ENCODE measurements at regions not wholly inside any gene's neighbourhood (a gene's known extent, or its start where the extent isn't known, plus 50 kb on each side); places are given as distances from the start of the nearest gene placed in this dataset.

DNA sequence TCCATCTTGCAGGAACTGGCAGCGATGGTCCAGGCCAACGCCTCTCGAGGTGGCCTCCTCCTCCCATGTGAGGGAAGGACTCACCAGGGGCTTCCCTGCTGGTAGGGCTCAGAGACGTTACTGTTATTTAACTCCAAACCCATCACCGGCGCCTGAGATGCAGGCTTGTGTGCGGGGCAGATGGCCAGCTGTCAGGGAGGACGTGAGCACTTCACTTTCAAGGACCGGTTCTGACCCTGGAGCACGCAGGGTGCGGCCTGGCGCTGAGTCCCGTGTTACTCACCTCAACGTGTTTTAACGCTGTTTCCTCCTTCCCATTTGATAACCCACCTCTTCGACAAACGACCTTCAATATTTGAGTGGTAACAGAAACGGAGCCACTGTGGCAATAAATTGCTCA is 350.2 kb downstream of the ZNF516 start:
- H3K27me3 ChIP-seq (ENCODE audit: control insufficient read depth in 1 of 2, insufficient read depth in 2 of 2, low read length in 2 of 2) = no peaks in the 10 kb centered on the region
- no peak overlapping the region for H3K4me3 ChIP-seq (ENCODE audit: low read depth in 1 of 2, low read length in 2 of 2)
- 85 to 86% methylated on average over 18 of the region's 18 CpGs for WGBS, 2 donors
- H3K9me3 ChIP-seq (ENCODE audit: control insufficient read depth in 2 of 2, insufficient read depth in 1 of 2, low read depth in 1 of 2, low read length in 1 of 2) = no peaks in the 10 kb centered on the region
- no peaks in the 10 kb centered on the region for H3K4me1 ChIP-seq (ENCODE audit: control insufficient read depth in 2 of 2, insufficient read depth in 2 of 2, low read length in 1 of 2)
- H3K27ac ChIP-seq (ENCODE audit: low read depth in 2 of 2, low read length in 1 of 2) = no peak overlapping the region
- H3K36me3 ChIP-seq (ENCODE audit: control insufficient read depth in 2 of 2, insufficient read depth in 2 of 2, low read length in 1 of 2) = no peaks in the 10 kb centered on the region

GRCh38 chr18:76142611-76143010 is 352.4 kb downstream of the ZNF516 start:
- WGBS, 2 donors = 75 to 79% methylated on average over 2 of the region's 2 CpGs
- Histone ChIP-seq H3K36me3 (ENCODE audit: control insufficient read depth in 2 of 2, insufficient read depth in 2 of 2, low read length in 1 of 2) (no peaks in the 10 kb centered on the region), H3K4me1 (ENCODE audit: control insufficient read depth in 2 of 2, insufficient read depth in 2 of 2, low read length in 1 of 2) (no peaks in the 10 kb centered on the region), H3K4me3 (ENCODE audit: low read depth in 1 of 2, low read length in 2 of 2) (no peak overlapping the region), H3K9me3 (ENCODE audit: control insufficient read depth in 2 of 2, insufficient read depth in 1 of 2, low read depth in 1 of 2, low read length in 1 of 2) (no peaks in the 10 kb centered on the region), H3K27ac (ENCODE audit: low read depth in 2 of 2, low read length in 1 of 2) (no peak overlapping the region), H3K27me3 (ENCODE audit: control insufficient read depth in 1 of 2, insufficient read depth in 2 of 2, low read length in 2 of 2) (no peaks in the 10 kb centered on the region)

- no peaks in the 10 kb centered on the region for H3K4me1 ChIP-seq (ENCODE audit: control insufficient read depth in 2 of 2, insufficient read depth in 2 of 2, low read length in 1 of 2)
- no peaks in the 10 kb centered on the region for H3K27me3 ChIP-seq (ENCODE audit: control insufficient read depth in 1 of 2, insufficient read depth in 2 of 2, low read length in 2 of 2)
- no peaks in the 10 kb centered on the region for H3K36me3 ChIP-seq (ENCODE audit: control insufficient read depth in 2 of 2, insufficient read depth in 2 of 2, low read length in 1 of 2)
- 82 to 100% methylated on average over 1 of the region's 1 CpG for WGBS, 2 donors
- H3K4me3 ChIP-seq (ENCODE audit: low read depth in 1 of 2, low read length in 2 of 2) = no peak overlapping the region
- H3K27ac ChIP-seq (ENCODE audit: low read depth in 2 of 2, low read length in 1 of 2) = no peak overlapping the region
- no peaks in the 10 kb centered on the region for H3K9me3 ChIP-seq (ENCODE audit: control insufficient read depth in 2 of 2, insufficient read depth in 1 of 2, low read depth in 1 of 2, low read length in 1 of 2)
Measured at GRCh38 chr18:76139844-76140243, 355.2 kb downstream of the ZNF516 start.

GRCh38 chr18:76137216-76137615 is 357.8 kb downstream of the ZNF516 start:
- H3K27me3 ChIP-seq (ENCODE audit: control insufficient read depth in 1 of 2, insufficient read depth in 2 of 2, low read length in 2 of 2) = no peaks in the 10 kb centered on the region
- no peak overlapping the region for H3K27ac ChIP-seq (ENCODE audit: low read depth in 2 of 2, low read length in 1 of 2)
- no peaks in the 10 kb centered on the region for H3K36me3 ChIP-seq (ENCODE audit: control insufficient read depth in 2 of 2, insufficient read depth in 2 of 2, low read length in 1 of 2)
- no peaks in the 10 kb centered on the region for H3K9me3 ChIP-seq (ENCODE audit: control insufficient read depth in 2 of 2, insufficient read depth in 1 of 2, low read depth in 1 of 2, low read length in 1 of 2)
- H3K4me3 ChIP-seq (ENCODE audit: low read depth in 1 of 2, low read length in 2 of 2) = no peak overlapping the region
- 76 to 81% methylated on average over 6 of the region's 6 CpGs for WGBS, 2 donors
- no peaks in the 10 kb centered on the region for H3K4me1 ChIP-seq (ENCODE audit: control insufficient read depth in 2 of 2, insufficient read depth in 2 of 2, low read length in 1 of 2)

DNA sequence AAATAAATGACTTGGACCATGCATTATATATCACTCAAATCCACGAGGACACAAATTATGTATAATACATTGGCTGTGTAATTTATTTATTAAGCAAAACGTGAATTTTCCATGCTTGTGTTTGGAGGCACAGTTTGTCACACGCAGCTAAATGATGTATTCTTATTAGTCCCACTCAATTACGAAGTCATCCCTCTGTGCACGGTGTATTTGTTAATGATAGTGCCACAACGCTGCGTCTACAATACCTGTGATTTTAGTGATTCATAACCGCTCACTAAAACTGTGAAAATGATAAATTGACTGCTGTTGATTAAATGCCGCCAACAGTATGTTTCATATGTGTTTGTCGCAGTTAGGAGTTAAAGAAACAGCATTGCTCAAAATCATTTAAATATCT is 358.3 kb downstream of the ZNF516 start:
- Histone ChIP-seq H3K27ac (ENCODE audit: low read depth in 2 of 2, low read length in 1 of 2) (no peak overlapping the region), H3K4me3 (ENCODE audit: low read depth in 1 of 2, low read length in 2 of 2) (no peak overlapping the region), H3K36me3 (ENCODE audit: control insufficient read depth in 2 of 2, insufficient read depth in 2 of 2, low read length in 1 of 2) (no peaks in the 10 kb centered on the region), H3K9me3 (ENCODE audit: control insufficient read depth in 2 of 2, insufficient read depth in 1 of 2, low read depth in 1 of 2, low read length in 1 of 2) (no peaks in the 10 kb centered on the region), H3K4me1 (ENCODE audit: control insufficient read depth in 2 of 2, insufficient read depth in 2 of 2, low read length in 1 of 2) (no peaks in the 10 kb centered on the region), H3K27me3 (ENCODE audit: control insufficient read depth in 1 of 2, insufficient read depth in 2 of 2, low read length in 2 of 2) (no peaks in the 10 kb centered on the region)
- 80 to 88% methylated on average over 10 of the region's 10 CpGs for WGBS, 2 donors

DNA sequence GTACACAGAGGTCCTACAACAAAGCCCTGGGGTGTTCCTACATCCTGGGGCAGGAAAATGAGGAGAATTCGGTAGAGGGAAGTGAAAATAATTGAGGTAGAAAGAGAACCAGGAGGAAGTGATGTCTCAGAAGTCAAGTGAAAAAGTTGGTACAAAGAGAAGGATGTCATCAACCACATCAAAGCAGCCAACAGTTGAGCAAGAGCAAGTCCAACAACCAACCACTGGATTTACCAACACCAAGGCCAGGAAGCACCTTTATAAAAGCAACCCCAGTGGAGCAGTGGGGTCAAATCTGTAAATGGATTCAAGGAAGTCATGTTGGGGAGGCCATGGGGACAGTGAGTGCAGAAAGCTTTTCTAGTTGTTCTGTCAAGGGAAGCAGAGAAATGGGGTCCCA is 360.4 kb downstream of the ZNF516 start:
- H3K4me3 ChIP-seq (ENCODE audit: low read depth in 1 of 2, low read length in 2 of 2) = no peak overlapping the region
- H3K9me3 ChIP-seq (ENCODE audit: control insufficient read depth in 2 of 2, insufficient read depth in 1 of 2, low read depth in 1 of 2, low read length in 1 of 2) = no peaks in the 10 kb centered on the region
- no peaks in the 10 kb centered on the region for H3K36me3 ChIP-seq (ENCODE audit: control insufficient read depth in 2 of 2, insufficient read depth in 2 of 2, low read length in 1 of 2)
- H3K27ac ChIP-seq (ENCODE audit: low read depth in 2 of 2, low read length in 1 of 2) = no peak overlapping the region
- H3K4me1 ChIP-seq (ENCODE audit: control insufficient read depth in 2 of 2, insufficient read depth in 2 of 2, low read length in 1 of 2) = peaks cover 0 to 2% of the 10 kb centered on the region in 2 donors
- no peaks in the 10 kb centered on the region for H3K27me3 ChIP-seq (ENCODE audit: control insufficient read depth in 1 of 2, insufficient read depth in 2 of 2, low read length in 2 of 2)
- 65 to 73% methylated on average over 1 of the region's 1 CpG for WGBS, 2 donors

GRCh38 chr18:76133873-76134272 is 361.2 kb downstream of the ZNF516 start:
- no peaks in the 10 kb centered on the region for H3K27me3 ChIP-seq (ENCODE audit: control insufficient read depth in 1 of 2, insufficient read depth in 2 of 2, low read length in 2 of 2)
- peaks cover 0 to 2% of the 10 kb centered on the region in 2 donors for H3K4me1 ChIP-seq (ENCODE audit: control insufficient read depth in 2 of 2, insufficient read depth in 2 of 2, low read length in 1 of 2)
- WGBS, 2 donors = 96 to 97% methylated on average over 1 of the region's 1 CpG
- no peaks in the 10 kb centered on the region for H3K9me3 ChIP-seq (ENCODE audit: control insufficient read depth in 2 of 2, insufficient read depth in 1 of 2, low read depth in 1 of 2, low read length in 1 of 2)
- no peaks in the 10 kb centered on the region for H3K36me3 ChIP-seq (ENCODE audit: control insufficient read depth in 2 of 2, insufficient read depth in 2 of 2, low read length in 1 of 2)
- H3K27ac ChIP-seq (ENCODE audit: low read depth in 2 of 2, low read length in 1 of 2) = no peak overlapping the region
- no peak overlapping the region for H3K4me3 ChIP-seq (ENCODE audit: low read depth in 1 of 2, low read length in 2 of 2)

- no peaks in the 10 kb centered on the region for H3K9me3 ChIP-seq (ENCODE audit: control insufficient read depth in 2 of 2, insufficient read depth in 1 of 2, low read depth in 1 of 2, low read length in 1 of 2)
- H3K27ac ChIP-seq (ENCODE audit: low read depth in 2 of 2, low read length in 1 of 2) = peak overlapping the region in 1 of 2 donors; percentile 57
- no peaks in the 10 kb centered on the region for H3K27me3 ChIP-seq (ENCODE audit: control insufficient read depth in 1 of 2, insufficient read depth in 2 of 2, low read length in 2 of 2)
- no peak overlapping the region for H3K4me3 ChIP-seq (ENCODE audit: low read depth in 1 of 2, low read length in 2 of 2)
- WGBS, 2 donors = 59 to 70% methylated on average over 1 of the region's 1 CpG
- H3K36me3 ChIP-seq (ENCODE audit: control insufficient read depth in 2 of 2, insufficient read depth in 2 of 2, low read length in 1 of 2) = no peaks in the 10 kb centered on the region
- H3K4me1 ChIP-seq (ENCODE audit: control insufficient read depth in 2 of 2, insufficient read depth in 2 of 2, low read length in 1 of 2) = peaks cover 0 to 2% of the 10 kb centered on the region in 2 donors
Measured at GRCh38 chr18:76131738-76132137, 363.3 kb downstream of the ZNF516 start.

DNA sequence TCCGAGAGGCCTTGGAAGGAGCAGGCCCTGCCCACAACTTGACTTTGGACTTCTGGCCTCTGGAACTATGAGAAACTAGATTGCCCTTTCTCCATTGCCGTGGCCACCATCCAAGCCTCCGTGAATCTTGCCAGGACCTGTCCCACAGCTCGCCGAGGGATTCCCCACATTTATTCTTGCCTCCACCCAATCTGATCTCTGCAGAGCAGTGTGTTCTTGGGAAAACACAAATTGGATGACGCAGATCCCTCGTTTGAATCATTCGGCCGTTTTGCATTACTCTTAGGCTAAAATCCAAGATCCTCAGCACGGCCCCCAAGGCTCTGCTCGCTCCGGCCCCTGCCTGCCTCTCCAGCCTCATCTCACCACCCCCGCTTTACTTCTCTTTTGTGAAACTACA is 364.2 kb downstream of the ZNF516 start:
- Histone ChIP-seq H3K4me3 (ENCODE audit: low read depth in 1 of 2, low read length in 2 of 2) (no peak overlapping the region), H3K9me3 (ENCODE audit: control insufficient read depth in 2 of 2, insufficient read depth in 1 of 2, low read depth in 1 of 2, low read length in 1 of 2) (no peaks in the 10 kb centered on the region), H3K27ac (ENCODE audit: low read depth in 2 of 2, low read length in 1 of 2) (no peak overlapping the region), H3K4me1 (ENCODE audit: control insufficient read depth in 2 of 2, insufficient read depth in 2 of 2, low read length in 1 of 2) (peaks cover 0 to 2% of the 10 kb centered on the region in 2 donors), H3K36me3 (ENCODE audit: control insufficient read depth in 2 of 2, insufficient read depth in 2 of 2, low read length in 1 of 2) (no peaks in the 10 kb centered on the region), H3K27me3 (ENCODE audit: control insufficient read depth in 1 of 2, insufficient read depth in 2 of 2, low read length in 2 of 2) (no peaks in the 10 kb centered on the region)
- 52 to 70% methylated on average over 13 of the region's 13 CpGs for WGBS, 2 donors

- Histone ChIP-seq H3K36me3 (ENCODE audit: control insufficient read depth in 2 of 2, insufficient read depth in 2 of 2, low read length in 1 of 2) (no peaks in the 10 kb centered on the region), H3K27me3 (ENCODE audit: control insufficient read depth in 1 of 2, insufficient read depth in 2 of 2, low read length in 2 of 2) (no peaks in the 10 kb centered on the region), H3K4me3 (ENCODE audit: low read depth in 1 of 2, low read length in 2 of 2) (no peak overlapping the region), H3K9me3 (ENCODE audit: control insufficient read depth in 2 of 2, insufficient read depth in 1 of 2, low read depth in 1 of 2, low read length in 1 of 2) (peaks cover 0 to 3% of the 10 kb centered on the region in 2 donors), H3K4me1 (ENCODE audit: control insufficient read depth in 2 of 2, insufficient read depth in 2 of 2, low read length in 1 of 2) (peaks cover 0 to 2% of the 10 kb centered on the region in 2 donors), H3K27ac (ENCODE audit: low read depth in 2 of 2, low read length in 1 of 2) (no peak overlapping the region)
- WGBS, 2 donors = 76 to 81% methylated on average over 6 of the region's 6 CpGs
Measured at GRCh38 chr18:76126327-76126726, 368.7 kb downstream of the ZNF516 start.
